ENCODE measurements at regions not wholly inside any gene's neighbourhood (a gene's known extent, or its start where the extent isn't known, plus 50 kb on each side); places are given as distances from the start of the nearest gene placed in this dataset.
"Not testable (repeated sequence)": the region's sequence is repeated elsewhere in the genome, so short reads cannot be mapped to it uniquely, and the experiment has no call there.

DNA sequence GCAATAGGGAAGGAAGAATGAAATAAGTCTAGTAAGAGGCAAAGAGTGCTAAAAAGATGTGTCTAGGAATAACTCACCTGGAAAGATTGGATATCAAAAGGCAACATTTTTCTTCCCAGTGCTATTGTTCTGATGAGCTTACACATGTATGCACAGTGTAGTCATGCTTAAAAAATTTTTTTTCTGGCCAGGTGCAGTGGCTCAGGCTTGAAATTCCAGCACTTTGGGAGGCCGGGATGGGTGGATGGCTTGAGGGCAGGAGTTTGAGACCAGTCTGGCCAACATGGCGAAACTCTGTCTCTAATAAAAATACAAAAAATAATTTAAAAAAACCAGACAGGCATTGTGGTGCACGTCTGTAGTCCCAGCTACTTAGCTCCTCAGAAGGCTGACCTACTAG is 795.8 kb upstream of the IGFBP7 start:
- DNase-seq (ENCODE audit: low read depth, low spot score), result no peak

DNA sequence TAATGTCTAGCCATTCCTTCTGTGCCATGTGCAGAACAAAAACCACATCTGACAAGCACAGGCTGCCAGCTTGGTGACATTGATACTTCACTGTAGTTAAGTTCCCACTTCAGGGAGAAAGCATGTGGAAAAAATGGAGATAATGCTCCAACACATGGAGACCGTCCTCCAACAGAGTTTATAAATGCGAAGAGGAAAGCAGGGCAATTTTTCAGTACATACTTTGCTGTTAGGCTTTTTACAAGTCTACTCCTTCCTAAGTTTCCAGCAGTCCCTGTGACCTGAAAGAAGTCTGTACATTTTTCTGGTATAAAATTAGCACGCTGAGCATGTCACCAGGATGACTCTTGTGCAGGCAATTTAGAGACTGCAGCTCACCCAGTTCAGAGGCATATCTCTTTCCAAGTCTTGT is 766.9 kb upstream of the IGFBP7 start:
- no peak for DNase-seq (ENCODE audit: low read depth, low spot score)

DNA sequence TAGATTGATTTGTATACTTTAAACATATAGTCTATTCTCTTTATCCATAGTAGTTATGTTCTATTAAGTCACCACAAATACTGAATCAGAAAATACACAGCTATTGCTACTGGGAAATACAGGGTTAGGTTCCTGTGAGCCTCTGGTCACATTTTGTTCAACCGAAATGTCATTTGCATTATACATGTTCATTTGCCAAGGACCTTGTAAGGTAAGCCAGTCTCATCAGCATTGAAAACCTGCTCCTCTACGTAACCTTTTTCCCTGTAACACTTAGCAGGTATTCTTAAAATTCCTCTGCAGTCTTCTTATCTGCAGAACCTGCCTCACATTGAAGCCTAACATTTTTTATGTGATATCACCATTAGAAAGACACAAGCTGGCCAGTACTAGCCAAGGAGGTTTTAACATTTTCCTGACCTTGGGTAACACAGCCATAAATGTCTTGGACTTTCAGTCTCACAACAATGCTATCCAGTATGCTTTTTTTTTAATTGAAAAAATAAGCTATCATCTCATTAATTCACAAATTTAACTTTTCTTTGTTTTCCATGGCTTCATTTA is 765.7 kb upstream of the IGFBP7 start:
- no peak for DNase-seq (ENCODE audit: low read depth, low spot score)

DNA sequence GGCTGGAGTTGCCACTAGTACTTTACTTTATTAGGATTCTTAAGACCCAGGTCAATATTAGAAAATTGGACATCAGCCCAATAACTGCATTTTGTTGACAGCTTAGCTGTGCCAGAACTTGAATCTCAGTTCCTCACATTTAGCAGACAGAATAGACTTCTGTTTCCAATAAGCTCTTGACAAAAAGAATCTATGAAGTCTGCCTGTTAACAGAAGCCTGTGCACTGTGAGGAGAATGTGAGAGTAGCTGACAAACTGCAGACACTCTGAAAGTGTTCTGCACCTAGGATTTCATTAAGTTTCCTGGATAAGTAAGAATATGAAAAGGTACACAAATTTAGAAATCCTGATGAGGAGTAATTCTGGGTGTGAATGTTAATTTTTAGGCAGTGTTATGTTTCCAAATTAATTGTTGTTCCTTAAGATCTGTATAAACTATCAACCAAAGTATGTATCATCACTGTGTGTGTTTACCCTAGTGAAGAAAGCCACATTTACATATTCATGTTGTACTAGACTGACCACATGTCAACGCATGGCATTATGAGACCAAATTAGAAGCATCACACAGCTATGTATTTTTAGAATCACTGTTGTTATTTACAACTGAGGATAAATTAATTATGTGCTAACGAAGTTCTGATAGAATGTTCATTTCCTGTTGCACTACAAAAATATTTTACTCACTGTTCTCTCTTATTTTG is 756.4 kb upstream of the IGFBP7 start:
- no peak for DNase-seq (ENCODE audit: low read depth, low spot score)

DNA sequence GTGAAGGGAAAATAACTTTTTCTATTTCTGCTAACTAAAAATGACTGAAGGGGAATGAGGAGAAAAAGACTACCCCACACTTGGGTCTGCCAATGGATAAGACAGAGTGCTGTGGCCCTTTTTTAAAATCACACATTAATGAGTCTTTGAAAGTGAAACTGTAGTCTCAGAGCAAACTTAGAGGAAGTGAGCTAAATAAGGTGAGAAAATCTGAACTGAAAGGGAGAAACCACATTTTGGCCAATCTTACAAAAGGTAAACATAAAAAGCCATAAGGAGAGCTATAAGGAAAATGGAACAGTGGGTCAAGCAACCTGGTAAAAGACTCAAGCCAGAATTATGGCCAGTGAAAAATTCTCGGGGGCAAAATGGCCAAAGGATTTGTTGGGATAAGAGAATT is 755.1 kb upstream of the IGFBP7 start:
- DNase-seq (ENCODE audit: low read depth, low spot score), result no peak

DNA sequence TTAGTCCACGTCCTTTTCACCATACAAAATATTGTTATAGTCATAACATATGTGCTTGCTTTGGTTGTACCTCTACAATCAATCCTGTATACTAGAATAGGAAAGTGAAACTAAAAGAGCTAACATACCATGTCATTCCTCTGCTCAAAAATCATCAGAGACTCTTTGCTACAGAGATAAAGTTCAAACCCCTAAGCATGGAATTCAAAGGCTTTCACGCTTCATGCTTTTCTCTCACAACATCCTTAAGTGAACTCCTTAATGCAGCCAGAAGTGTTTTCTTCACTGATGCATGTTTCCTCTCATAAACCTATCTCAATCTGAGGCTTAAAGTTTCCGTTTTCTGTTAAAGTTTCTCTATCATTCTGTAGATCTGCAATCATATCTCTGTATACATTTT is 744.6 kb upstream of the IGFBP7 start:
- DNase-seq (ENCODE audit: low read depth, low spot score), result no peak

DNA sequence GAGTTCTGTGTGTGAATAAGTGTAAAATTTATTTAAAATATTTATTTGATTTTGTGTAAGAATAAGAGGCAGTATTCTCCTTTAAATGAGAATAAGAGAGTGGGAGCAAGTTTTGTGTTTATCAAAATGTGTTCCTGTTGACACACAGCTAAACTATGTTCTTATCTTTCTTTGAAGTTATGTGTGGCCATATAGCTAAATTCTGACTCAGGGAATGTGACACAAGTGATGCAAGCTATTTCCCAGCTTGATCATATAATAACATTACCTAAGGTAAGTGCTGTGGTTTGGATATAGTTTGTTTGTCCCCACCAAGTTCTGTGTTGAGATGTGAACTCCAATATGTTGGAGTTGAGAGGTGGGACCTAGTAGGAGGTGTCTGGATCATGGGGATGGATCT is 740.0 kb upstream of the IGFBP7 start:
- DNase-seq (ENCODE audit: low read depth, low spot score), result no peak

DNA sequence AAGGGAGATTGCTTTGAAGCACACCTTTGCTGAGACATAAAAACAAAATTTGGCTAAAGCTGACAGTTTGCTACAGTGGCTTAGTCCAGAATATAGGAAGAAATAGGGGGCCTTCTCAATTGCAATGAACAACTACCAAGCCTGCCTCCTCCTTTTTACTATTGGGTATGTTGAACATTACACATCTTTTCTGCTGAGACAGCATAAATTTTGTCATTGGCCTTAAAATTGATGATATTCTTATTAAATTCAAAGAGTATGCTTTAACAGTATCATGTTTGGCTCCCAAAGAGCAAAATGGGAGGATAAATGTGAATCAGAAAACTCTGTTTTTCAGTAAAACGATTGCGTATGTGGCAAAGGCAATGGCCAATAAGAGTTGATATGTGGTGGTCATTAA is 721.9 kb upstream of the IGFBP7 start:
- DNase-seq (ENCODE audit: low read depth, low spot score), result no peak

DNA sequence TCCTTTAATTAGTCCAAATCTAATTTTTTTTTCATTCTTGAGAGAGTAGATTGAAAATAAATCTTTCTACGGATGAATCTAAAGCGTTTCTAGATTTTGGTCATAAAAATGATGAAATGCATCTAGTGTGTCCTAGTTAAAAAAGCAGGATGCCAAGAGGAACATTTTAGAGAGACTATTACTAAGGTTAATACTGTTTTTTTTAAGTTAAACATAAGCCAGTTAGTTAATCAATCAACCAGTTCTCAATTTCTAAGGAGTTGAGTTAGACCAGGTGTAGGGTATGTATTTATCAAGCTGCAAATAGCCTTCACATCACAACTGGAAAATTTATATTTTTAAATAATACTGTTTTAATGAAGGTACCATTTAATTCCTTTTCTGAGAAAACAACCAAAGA is 679.5 kb upstream of the IGFBP7 start:
- no peak for DNase-seq (ENCODE audit: low read depth, low spot score)

DNA sequence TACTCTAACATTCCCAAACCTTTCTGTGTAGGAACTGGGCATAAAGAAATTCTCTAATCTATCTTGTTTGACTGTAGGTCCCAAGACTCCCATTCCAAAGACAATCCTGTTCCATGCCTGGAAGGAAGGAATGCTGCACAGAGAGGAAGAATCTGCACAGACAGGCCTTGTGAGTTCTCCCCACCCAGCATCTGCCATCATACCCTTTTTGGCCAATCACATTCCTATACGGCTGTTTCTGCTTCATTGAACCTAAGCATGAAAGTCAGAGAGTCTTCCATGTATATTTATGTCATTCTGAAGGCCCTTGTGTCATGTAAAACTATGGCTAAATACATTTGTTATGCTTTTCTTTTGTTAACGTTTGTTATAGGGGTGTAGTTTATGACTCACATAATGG is 667.7 kb upstream of the IGFBP7 start:
- DNase-seq (ENCODE audit: low read depth, low spot score), result no peak

DNA sequence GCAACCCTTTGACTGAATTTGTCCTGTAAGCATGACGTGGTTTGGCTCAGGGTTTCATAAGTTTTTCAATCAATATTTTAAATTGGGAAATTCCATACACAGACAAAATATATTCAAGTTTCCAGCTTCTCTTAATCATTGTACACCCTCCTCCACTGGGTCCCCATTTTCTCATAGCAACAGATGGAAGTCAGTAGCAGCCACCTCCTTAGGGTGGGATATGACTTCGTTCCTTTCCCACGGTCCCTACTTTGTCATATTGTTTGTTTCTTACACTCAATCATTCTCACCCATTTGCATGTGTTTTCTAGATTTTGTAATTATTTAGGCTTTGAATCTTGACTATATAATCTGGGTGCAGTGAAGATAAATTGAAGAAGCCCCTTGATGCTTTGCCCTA is 664.5 kb upstream of the IGFBP7 start:
- no peak for DNase-seq (ENCODE audit: low read depth, low spot score)

DNA sequence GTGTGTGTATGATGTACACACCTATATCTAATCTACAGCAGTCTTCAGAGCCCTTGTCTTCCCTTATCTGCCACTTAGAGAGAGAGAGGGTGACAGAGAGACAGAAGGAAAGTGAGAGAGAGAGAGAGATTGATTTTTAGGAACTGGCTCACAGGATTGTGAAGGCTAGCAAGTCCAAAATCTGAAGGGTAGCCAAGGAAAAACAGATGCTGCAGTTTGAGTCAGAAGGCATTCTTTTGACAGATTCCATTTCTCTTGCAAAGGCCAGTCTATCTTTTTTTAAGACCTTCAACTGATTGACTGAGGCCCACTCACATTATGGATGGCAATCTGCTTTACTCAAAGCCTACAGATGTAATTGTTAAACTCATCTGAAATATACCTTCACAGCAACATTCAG is 664.0 kb upstream of the IGFBP7 start:
- no peak for DNase-seq (ENCODE audit: low read depth, low spot score)

DNA sequence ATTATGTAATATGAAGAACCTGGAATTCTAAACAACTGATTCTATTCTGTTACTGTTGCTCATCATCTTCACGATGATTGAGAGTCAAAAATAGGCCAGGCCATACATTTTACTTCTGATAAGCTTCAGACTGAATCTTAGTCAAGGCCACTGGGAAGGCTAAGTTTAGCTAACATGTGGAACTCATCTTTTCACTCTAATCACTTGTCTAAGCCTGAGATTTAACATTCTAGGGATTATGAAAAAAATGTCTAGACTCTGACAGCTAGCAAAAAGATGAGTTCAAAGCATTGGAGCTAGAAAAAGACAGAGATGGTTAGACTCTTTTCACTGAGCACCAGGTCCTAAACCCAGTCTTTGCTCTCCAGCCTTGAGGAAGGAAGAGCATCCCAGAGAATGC is 656.2 kb upstream of the IGFBP7 start:
- no peak for DNase-seq (ENCODE audit: low read depth, low spot score)

DNA sequence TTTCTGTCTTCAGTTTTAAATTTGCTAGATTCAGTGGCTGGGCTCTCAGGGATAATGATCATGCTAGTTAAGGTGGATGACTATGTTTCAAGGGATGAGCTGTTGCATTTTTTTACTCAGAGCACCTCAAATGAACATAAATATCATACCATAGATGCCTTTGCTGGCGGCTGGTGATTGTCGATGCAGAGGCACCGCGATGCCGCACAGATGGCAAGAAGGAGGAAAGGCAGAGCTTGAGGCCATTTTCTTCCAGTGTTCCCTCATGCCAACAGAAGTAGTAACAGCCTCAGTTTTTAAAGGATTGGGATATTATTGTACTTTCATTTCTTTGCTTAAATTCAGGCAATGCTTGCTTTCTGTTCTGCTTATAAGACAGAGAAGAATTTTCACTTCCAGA is 654.7 kb upstream of the IGFBP7 start:
- no peak for DNase-seq (ENCODE audit: low read depth, low spot score)

DNA sequence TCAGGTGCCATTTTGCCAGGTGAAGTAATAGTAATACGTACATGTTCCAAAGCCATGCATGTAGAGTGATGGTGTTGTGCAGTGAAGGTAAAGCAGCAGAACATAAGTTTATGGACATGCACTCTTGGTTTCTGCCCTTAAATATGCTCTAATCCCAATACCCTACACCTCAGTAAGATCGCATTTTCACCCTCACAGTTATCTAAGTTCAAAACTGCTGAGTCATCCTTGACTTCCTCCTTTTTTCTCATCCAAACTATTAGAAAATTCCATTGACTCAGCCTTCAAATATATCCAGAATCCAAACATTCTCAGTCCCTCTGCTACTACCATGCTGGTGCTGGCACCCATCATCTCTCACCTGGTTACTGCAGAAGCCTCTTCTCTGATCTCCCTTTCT is 652.9 kb upstream of the IGFBP7 start:
- DNase-seq (ENCODE audit: low read depth, low spot score), result no peak

DNA sequence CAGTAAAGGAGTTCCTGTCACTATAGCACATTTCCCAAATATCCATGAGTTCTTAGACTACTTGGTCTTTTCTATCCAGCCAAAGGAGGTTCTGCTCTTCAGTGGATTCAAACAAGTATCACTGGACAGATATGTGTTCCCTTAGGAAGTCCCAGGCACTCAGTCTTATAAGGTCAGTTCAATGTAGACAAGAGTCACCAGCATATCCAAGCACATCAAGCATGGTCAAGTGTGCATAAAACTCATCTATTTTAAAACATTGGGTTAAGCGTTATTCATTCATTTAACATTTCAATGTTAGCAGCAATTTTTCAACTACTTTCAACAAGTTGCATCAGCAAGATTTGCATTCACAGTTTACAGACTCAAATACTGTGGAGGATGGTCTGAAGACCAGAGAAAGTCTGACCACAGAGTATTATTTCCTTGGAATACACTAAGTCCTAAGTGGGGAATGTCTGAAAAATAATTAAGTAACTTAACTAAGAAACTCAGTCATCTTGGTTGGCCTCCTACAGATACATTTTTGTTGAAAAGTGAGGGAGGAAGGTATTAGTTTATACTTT is 630.5 kb upstream of the IGFBP7 start:
- DNase-seq (ENCODE audit: low read depth, low spot score), result no peak

DNA sequence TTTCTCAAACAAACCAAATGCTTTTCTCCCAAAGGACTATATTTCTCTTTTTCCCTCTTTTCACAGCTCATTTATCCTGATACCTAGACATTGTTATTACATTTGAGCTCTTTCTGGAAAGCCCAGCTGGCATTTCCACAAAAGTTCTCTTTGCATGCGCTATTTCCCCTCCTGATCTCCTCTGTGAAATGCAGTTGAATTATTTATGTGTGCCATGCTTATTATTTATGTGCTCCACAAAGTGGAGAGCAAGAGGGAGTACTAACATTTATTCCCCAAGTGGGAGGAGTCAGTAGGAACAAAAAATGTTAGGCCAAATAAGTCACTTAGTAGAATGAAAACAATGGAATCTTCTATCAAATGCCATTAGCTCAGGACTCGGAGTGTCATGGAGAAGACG is 626.6 kb upstream of the IGFBP7 start:
- no peak for DNase-seq (ENCODE audit: low read depth, low spot score)

DNA sequence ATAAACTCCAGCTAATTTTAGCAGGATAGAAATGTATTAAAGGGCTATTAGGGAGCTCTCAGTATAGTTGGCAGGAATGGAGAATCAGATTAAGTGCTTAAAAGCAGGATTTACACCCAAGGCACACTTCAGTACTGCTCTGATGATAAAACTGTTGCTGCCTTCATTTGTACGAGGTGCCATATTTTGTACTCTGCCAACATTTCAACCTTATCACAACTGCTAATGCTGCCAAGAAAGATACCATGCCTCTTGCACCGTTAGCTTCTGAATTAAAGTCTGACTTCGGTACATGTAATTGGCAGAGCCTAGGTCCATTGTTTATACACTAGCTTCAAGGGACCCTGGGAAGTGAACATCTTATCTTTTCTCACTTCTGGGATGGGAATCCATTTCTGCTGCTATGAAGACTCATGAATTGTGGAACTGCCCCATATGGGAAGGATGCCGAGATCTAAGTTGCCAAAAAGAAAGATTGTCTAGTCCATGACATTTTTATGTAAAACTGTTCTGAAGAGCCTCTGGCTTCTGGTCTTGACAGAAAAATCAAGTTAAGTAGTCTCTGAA is 624.0 kb upstream of the IGFBP7 start:
- no peak for DNase-seq (ENCODE audit: low read depth, low spot score)

DNA sequence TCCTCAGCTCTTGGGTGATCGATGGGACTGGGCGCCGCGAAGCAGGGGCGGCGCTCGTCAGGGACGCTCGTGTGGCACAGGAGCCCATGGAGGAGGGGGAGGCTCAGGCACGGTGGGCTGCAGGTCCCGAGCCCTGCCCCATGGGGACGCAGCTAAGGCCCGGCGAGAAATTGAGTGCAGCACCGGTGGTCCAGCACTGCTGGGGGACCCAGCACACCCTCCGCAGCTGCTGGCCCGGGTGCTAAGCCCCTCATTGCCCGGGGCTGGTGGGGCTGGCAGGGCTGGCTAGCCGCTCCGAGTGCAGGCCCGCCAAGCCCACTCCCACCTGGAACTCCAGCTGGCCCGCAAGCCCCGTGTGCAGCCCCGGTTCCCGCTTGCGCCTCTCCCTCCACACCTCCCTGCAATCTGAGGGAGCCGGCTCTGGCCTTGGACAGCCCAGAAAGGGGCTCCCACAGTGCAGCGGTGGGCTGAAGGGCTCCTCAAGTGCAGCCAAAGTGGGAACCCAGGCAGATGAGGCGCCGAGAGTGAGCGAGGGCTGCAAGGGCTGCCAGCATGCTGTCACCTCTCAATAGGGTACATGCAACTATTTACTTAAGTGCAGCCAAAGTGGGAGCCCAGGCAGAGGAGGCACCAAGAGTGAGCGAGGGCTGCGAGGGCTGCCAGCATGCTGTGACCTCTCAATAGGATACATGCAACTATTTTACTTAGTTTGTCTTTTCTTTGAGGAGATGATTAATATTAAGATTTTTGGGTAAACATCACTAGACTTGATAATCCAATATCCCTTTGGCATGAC is 619.8 kb upstream of the IGFBP7 start:
- DNase-seq (ENCODE audit: low read depth, low spot score), result not testable (repeated sequence)

DNA sequence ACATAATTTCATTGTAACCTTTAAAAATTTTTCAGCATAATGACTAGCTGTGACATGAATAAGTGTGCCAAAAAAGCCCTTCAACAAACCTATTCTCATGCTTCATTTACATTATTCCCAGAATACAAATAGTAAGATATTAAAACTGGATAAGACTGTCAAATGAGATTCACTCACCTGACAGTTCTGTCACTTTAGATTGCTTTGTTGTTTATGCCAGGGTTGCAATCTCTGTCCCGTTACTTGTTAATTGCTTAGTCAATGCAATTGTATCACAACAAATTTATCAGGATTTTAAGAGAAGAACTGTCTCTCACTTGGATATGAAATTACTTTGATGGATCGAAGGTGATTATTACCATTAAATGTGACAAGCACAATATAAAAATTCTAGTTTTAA is 616.0 kb upstream of the IGFBP7 start:
- no peak for DNase-seq (ENCODE audit: low read depth, low spot score)

DNA sequence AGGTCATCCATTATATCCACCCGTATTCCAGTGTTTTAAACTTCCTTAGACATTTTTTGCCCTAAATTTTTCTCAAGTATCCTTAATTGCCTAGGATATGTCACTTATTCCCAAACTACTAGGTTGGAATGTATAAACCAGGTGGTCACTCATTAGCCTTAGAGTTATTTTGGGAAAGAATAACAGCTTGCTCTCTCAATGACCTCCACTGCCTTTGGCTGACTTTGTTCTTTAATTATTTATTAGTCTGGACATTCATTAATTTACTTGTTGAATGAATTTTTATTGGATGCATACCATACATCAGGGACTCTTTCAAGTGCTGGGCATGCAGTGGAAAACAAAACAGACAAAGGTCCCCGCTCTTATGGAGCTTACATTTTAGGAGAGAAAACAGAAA is 609.3 kb upstream of the IGFBP7 start:
- no peak for DNase-seq (ENCODE audit: low read depth, low spot score)

DNA sequence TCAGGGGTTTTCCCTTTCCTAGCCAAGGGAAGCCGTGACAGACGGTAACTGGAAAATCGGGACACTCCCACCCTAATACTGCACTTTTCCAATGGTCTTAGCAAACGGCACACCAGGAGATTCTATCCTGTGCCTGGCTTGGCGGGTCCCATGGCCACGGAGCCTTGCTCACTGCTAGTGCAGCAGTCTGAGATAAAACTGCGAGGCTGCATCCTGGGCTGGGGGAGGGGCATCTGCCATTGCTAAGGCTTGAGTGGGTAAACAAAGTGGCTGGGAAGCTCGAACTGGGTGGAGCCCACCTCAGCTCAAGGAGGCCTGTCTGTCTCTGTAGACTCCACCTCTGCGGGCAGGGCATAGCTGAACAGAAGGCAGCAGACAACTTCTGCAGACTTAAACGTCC is 604.1 kb upstream of the IGFBP7 start:
- DNase-seq (ENCODE audit: low read depth, low spot score), result not testable (repeated sequence)

Measured in smooth muscle cell of the brain vasculature (primary cell).